Nephron progenitor cell (in vitro differentiated cells): ENCODE measurements at regions not wholly inside any gene's neighbourhood (a gene's known extent, or its start where the extent isn't known, plus 50 kb on each side); places are given as distances from the start of the nearest gene placed in this dataset.
A peak's percentile ranks its signal among the peaks of the same experiment; 100 is the strongest.

ENCODE experiments used
- DNase-seq: peaks from one replicate; pipeline ENCODE4 v3.0.0; 2021
- H3K27ac Mint-ChIP-seq: 2 replicates; pipeline ENCODE4 v1.8.0; 2021; ENCODE audit warnings: mild to moderate bottlenecking, moderate library complexity, mixed read lengths
- H3K27me3 Mint-ChIP-seq: 2 replicates; pipeline ENCODE4 v1.8.0; 2021; ENCODE audit warnings: mild to moderate bottlenecking, low read depth, mixed read lengths; ENCODE audit not compliant: poor library complexity
- H3K36me3 Mint-ChIP-seq: 2 replicates; pipeline ENCODE4 v1.8.0; 2021; ENCODE audit warnings: low read depth, mixed read lengths
- H3K4me1 Mint-ChIP-seq: 2 replicates; pipeline ENCODE4 v1.8.0; 2021; ENCODE audit warnings: mixed read lengths
- H3K4me3 Mint-ChIP-seq: 2 replicates; pipeline ENCODE4 v1.8.0; 2021; ENCODE audit warnings: mild to moderate bottlenecking, moderate library complexity, mixed read lengths
- H3K9me3 Mint-ChIP-seq: 2 replicates; pipeline ENCODE4 v1.8.0; 2021; ENCODE audit warnings: mild to moderate bottlenecking, moderate library complexity, mixed read lengths
- TF ChIP-seq, protein P1 (sequence below): fragments of 200-600 bp; sonication (generic); IDR thresholded peaks from 2 replicates; pipeline ENCODE4 v1.5.0; 2021; ENCODE audit warnings: antibody characterized with exemption

DNA sequence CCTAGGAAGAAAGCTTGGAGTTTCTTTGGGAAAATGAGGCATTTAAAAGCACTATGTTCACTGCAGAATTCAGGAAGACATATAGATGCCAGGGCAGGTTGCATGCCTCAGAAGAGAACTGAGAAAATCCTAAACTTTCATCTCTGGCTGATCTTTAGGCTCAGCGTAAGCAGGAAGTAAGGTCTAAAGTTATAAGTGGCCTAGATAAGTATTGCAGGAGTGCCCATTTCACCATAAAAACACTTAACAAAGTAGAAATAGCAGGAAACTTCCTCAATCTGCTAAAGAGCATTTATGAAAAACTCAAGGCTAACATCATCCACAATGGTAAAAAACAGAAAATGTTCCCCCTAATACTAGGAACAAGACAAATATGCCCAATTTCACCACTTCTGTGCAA lies 320.3 kb downstream of the BMP2 start:
- no peak for DNase-seq
- peaks cover 8% of the 10 kb centered on the region for H3K27me3 Mint-ChIP-seq
- H3K27ac Mint-ChIP-seq: no peak overlapping the region
- H3K4me3 Mint-ChIP-seq: no peak overlapping the region
- H3K9me3 Mint-ChIP-seq: no peaks in the 10 kb centered on the region
- H3K36me3 Mint-ChIP-seq: no peaks in the 10 kb centered on the region
- TF ChIP-seq, protein P1, sequence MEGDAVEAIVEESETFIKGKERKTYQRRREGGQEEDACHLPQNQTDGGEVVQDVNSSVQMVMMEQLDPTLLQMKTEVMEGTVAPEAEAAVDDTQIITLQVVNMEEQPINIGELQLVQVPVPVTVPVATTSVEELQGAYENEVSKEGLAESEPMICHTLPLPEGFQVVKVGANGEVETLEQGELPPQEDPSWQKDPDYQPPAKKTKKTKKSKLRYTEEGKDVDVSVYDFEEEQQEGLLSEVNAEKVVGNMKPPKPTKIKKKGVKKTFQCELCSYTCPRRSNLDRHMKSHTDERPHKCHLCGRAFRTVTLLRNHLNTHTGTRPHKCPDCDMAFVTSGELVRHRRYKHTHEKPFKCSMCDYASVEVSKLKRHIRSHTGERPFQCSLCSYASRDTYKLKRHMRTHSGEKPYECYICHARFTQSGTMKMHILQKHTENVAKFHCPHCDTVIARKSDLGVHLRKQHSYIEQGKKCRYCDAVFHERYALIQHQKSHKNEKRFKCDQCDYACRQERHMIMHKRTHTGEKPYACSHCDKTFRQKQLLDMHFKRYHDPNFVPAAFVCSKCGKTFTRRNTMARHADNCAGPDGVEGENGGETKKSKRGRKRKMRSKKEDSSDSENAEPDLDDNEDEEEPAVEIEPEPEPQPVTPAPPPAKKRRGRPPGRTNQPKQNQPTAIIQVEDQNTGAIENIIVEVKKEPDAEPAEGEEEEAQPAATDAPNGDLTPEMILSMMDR: no peak
- peaks cover 19% of the 10 kb centered on the region for H3K4me1 Mint-ChIP-seq

DNA sequence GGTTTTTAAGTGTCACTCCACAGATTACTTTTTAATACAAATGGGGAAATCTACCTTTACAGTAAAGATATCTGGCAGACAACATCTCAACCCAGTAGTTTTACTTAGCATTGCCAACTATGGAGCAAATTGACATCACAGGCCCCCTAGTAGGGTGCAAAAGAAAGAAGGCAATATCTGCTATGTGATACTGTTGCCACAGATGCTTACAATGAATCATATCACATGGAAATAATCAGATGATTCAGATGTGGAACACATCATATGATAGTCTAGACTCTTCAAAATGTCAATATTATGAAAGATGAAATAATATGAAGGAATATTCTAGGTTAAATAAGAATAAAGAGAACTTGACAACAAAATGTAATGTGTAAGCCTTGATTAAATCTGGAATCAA lies 322.5 kb downstream of the BMP2 start:
- H3K27ac Mint-ChIP-seq: no peak overlapping the region
- TF ChIP-seq, protein P1: no peak
- no peaks in the 10 kb centered on the region for H3K9me3 Mint-ChIP-seq
- peaks cover 19% of the 10 kb centered on the region for H3K4me1 Mint-ChIP-seq
- peaks cover 8% of the 10 kb centered on the region for H3K27me3 Mint-ChIP-seq
- H3K4me3 Mint-ChIP-seq: no peak overlapping the region
- DNase-seq: no peak
- H3K36me3 Mint-ChIP-seq: no peaks in the 10 kb centered on the region

DNA sequence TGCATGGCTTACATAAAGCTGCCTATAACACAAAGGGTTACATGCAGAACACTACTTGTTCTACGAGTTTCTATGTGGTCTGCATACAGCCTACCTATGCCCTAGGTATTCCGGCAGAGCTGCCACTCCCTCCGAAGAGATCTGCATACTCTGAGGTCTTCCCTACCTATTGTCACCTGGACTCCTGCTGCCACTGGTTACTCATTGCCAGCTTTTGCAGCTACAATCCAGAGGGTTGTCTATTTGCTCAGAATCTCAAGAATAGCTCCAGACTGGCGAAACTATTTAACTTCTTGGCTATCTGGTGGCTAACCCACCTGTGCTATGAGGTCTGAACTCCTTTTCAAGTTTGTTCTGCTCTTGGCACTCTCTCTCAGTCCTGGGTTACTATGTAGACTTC lies 323.3 kb downstream of the BMP2 start:
- Mint-ChIP-seq H3K27ac (no peak overlapping the region), H3K4me3 (no peak overlapping the region), H3K36me3 (no peaks in the 10 kb centered on the region), H3K4me1 (peaks cover 11% of the 10 kb centered on the region), H3K27me3 (peaks cover 8% of the 10 kb centered on the region), H3K9me3 (no peaks in the 10 kb centered on the region)
- DNase-seq: no peak
- TF ChIP-seq, protein P1: no peak

DNA sequence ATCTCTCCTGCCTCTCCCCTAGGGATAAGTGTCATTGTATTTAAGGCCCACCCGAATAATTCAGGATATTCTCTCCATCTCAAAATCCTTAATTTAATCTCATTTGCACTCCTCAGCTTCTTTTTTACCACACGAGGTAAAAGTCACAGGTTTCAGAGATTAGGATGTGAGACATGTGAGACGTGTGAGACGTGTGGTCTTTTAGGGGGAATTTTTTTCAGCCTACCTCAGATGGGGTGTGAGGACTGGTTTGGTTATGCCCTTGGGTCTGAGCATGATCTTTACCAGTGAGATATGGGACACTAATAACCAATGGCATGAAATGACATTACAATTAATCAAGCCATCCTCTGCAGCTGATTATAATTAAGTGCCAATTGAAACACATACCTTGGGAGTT lies 324.2 kb downstream of the BMP2 start:
- Mint-ChIP-seq H3K27me3 (peaks cover 6% of the 10 kb centered on the region), H3K4me1 (peaks cover 3% of the 10 kb centered on the region), H3K27ac (no peak overlapping the region), H3K9me3 (no peaks in the 10 kb centered on the region), H3K4me3 (no peak overlapping the region), H3K36me3 (no peaks in the 10 kb centered on the region)
- DNase-seq: no peak
- TF ChIP-seq, protein P1: no peak

DNA sequence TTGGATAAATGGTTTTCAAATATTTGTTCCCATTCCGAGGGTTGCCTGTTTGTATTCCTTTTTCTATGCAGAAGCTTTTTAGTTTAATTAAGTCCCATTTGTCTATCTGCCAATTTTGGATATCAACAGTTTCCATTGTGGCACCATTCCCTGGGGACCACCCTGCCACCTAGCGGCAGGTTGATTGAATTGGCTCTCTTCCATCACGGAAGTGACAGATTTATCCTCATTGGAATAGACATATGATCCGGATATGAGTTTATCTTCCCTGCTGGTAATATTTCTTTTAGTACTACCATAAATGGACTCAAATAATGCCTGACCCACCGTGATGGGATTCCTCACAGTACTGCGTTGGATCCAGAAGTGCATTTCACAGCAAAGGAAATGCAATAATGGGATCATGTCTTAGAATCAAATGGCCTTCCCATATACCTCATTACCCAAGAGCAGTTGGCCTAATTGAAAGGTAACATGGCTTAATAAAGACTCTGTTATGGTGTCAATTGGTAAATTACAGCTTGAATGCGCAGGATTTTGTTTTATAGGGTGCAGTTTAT lies 327.0 kb downstream of the BMP2 start:
- Mint-ChIP-seq H3K4me1 (no peaks in the 10 kb centered on the region), H3K36me3 (peaks cover 9% of the 10 kb centered on the region), H3K27ac (no peak overlapping the region), H3K9me3 (peaks cover 20% of the 10 kb centered on the region), H3K27me3 (peaks cover 4% of the 10 kb centered on the region), H3K4me3 (no peak overlapping the region)
- TF ChIP-seq, protein P1: peak; percentile 77
- peak; percentile 67 for DNase-seq

DNA sequence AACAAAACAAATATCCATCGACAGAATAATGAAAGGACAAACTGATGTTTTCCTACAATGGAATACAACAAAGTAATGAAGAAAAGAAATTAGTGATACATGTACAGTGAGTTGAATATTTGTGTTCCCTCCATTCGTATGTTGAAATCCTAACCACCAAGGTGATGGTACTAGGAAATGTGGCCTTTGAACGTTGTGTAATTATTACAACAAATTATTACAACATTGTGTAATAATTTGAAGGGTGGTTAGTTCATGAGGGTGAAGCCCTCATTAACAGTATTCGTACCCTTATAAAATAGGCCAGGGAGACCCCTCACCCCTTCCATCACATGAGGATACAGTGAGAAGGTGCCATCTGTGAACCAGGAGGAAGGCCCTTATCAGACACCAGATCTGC lies 339.4 kb downstream of the BMP2 start:
- H3K27me3 Mint-ChIP-seq: peaks cover 5% of the 10 kb centered on the region
- no peak overlapping the region for H3K4me3 Mint-ChIP-seq
- no peak overlapping the region for H3K27ac Mint-ChIP-seq
- TF ChIP-seq, protein P1: no peak
- no peak for DNase-seq
- H3K4me1 Mint-ChIP-seq: peaks cover under 1% of the 10 kb centered on the region
- no peaks in the 10 kb centered on the region for H3K36me3 Mint-ChIP-seq
- H3K9me3 Mint-ChIP-seq: no peaks in the 10 kb centered on the region
